ENCODE measurements at regions not wholly inside any gene's neighbourhood (a gene's known extent, or its start where the extent isn't known, plus 50 kb on each side); places are given as distances from the start of the nearest gene placed in this dataset.

DNA sequence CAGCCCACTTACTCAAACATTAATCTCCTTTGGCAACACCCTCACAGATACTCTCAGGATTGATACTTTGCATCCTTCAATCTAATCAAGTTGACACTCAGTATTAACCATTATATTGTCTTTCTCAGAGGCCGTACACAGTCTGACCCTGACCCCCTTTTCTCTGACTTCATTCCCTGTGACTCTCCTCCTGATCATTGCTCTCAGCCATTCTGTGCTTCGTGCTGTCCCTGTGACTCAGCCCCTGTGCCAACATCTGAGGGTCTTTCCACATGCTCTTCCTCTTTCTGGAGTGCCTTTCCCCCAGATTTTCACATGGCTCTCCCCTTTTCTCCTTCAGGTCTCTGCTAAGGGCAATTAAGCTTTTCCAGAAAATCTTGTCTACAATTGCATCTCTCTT is 289.0 kb upstream of the PHYHIPL start:
- TF ChIP-seq POLR2A (IDR thresholded peaks at IDR 0.05; ENCODE audit: low read depth, low read length) (no peak), MYC (IDR thresholded peaks at IDR 0.05; ENCODE audit: low read depth, low read length) (no peak), CTCF (IDR thresholded peaks at IDR 0.05; ENCODE audit: extremely low read depth in 1 of 2, insufficient read depth in 1 of 2, low read depth in 1 of 2, low read length in 2 of 2) (no peak), EZH2 (IDR thresholded peaks at IDR 0.05; ENCODE audit: borderline replicate concordance, low read depth, low read length, severe bottlenecking) (no peak), POLR2AphosphoS5 (IDR thresholded peaks at IDR 0.05; ENCODE audit: insufficient read depth, low read depth, low read length) (no peak), JUN (IDR thresholded peaks at IDR 0.05; ENCODE audit: borderline replicate concordance, insufficient read depth, insufficient read length, low read depth) (no peak), FOS (IDR thresholded peaks at IDR 0.05; ENCODE audit: borderline replicate concordance, insufficient read depth, low read length) (no peak)
- TF ChIP-seq, protein P1, sequence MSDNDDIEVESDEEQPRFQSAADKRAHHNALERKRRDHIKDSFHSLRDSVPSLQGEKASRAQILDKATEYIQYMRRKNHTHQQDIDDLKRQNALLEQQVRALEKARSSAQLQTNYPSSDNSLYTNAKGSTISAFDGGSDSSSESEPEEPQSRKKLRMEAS (IDR thresholded peaks at IDR 0.05; ENCODE audit: insufficient read depth, insufficient read length), result no peak

Data from endothelial cell of umbilical vein (primary cell).